Stimulated activated CD4-positive, alpha-beta T cell treated with anti-CD3 and anti-CD28 coated beads, Interleukin-4, amount 100 ng/mL, for 24 hours (primary cell): ENCODE measurements at regions not wholly inside any gene's neighbourhood (a gene's known extent, or its start where the extent isn't known, plus 50 kb on each side); places are given as distances from the start of the nearest gene placed in this dataset.

ENCODE experiments used
- DNase-seq: peaks from one replicate; pipeline ENCODE4 v3.0.0-alpha.2; 2020

GRCh38 chr15:95910643-95911212, 419.8 kb upstream of the NR2F2 start:
- no peak for DNase-seq

GRCh38 chr15:95911570-95912279, 418.8 kb upstream of the NR2F2 start:
- no peak for DNase-seq

- DNase-seq, result no peak
Measured at GRCh38 chr15:95912280-95912625, 418.2 kb upstream of the NR2F2 start.

GRCh38 chr15:95912728-95913127, 417.8 kb upstream of the NR2F2 start:
- DNase-seq, result no peak

- no peak for DNase-seq
Measured at GRCh38 chr15:95916568-95916967, 413.9 kb upstream of the NR2F2 start.

GRCh38 chr15:95918525-95918924, 412.0 kb upstream of the NR2F2 start:
- DNase-seq, result no peak

- no peak for DNase-seq
Measured at GRCh38 chr15:95919460-95919859, 411.0 kb upstream of the NR2F2 start.

GRCh38 chr15:95921404-95921803, 409.1 kb upstream of the NR2F2 start:
- no peak for DNase-seq

- no peak for DNase-seq
Measured at GRCh38 chr15:95922431-95922830, 408.1 kb upstream of the NR2F2 start.

- no peak for DNase-seq
Measured at GRCh38 chr15:95923792-95924191, 406.7 kb upstream of the NR2F2 start.

GRCh38 chr15:95928822-95929221, 401.7 kb upstream of the NR2F2 start:
- no peak for DNase-seq

GRCh38 chr15:95929232-95929846, 401.2 kb upstream of the NR2F2 start:
- DNase-seq, result no peak

GRCh38 chr15:95930659-95931375, 399.7 kb upstream of the NR2F2 start:
- DNase-seq, result no peak

GRCh38 chr15:95931619-95932018, 398.9 kb upstream of the NR2F2 start:
- no peak for DNase-seq

- no peak for DNase-seq
Measured at GRCh38 chr15:95932141-95932540, 398.4 kb upstream of the NR2F2 start.

- no peak for DNase-seq
Measured at GRCh38 chr15:95932676-95933075, 397.8 kb upstream of the NR2F2 start.

- DNase-seq, result no peak
Measured at GRCh38 chr15:95935852-95936251, 394.6 kb upstream of the NR2F2 start.

- no peak for DNase-seq
Measured at GRCh38 chr15:95937128-95937528, 393.4 kb upstream of the NR2F2 start.

- no peak for DNase-seq
Measured at GRCh38 chr15:95940431-95940985, 390.0 kb upstream of the NR2F2 start.

- DNase-seq, result no peak
Measured at GRCh38 chr15:95944193-95944592, 386.3 kb upstream of the NR2F2 start.

- no peak for DNase-seq
Measured at GRCh38 chr15:95944661-95945255, 385.7 kb upstream of the NR2F2 start.

GRCh38 chr15:95946241-95946640, 384.3 kb upstream of the NR2F2 start:
- DNase-seq, result no peak

- DNase-seq, result no peak
Measured at GRCh38 chr15:95946926-95947325, 383.6 kb upstream of the NR2F2 start.
